Fibroblast of lung (primary cell): ENCODE measurements at regions not wholly inside any gene's neighbourhood (a gene's known extent, or its start where the extent isn't known, plus 50 kb on each side); places are given as distances from the start of the nearest gene placed in this dataset.

Experiments
- CTCF ChIP-seq, 2 donors: IDR thresholded peaks in 1 of 2; conservative IDR thresholded peaks in 1 of 2; 1 replicate in 1 of 2; 2 replicates in 1 of 2; pipeline ENCODE4 v1.5.1; 2011 to 2012; ENCODE audit warnings: low read length in 2 of 2, control low read depth in 1 of 2, inconsistent platforms in 1 of 2, low read depth in 1 of 2, mild to moderate bottlenecking in 1 of 2
- EZH2 ChIP-seq: IDR thresholded peaks from 2 replicates; pipeline ENCODE4 v1.5.1; 2012; ENCODE audit warnings: low read length, control low read depth, mild to moderate bottlenecking; ENCODE audit errors: missing control alignments

- TF ChIP-seq CTCF (conservative IDR thresholded peaks at IDR 0.05 in 1 of 2, IDR thresholded peaks at IDR 0.05 in 1 of 2; ENCODE audit: low read depth in 1 of 2, low read length in 2 of 2) (no peak), EZH2 (no peak)
These were observed 96.6 kb upstream of the TBL1X start for GRCh38 chrX:9368262-9368661.
